Mesenchymal stem cell (in vitro differentiated cells and primary cell): ENCODE measurements at regions not wholly inside any gene's neighbourhood (a gene's known extent, or its start where the extent isn't known, plus 50 kb on each side); places are given as distances from the start of the nearest gene placed in this dataset.

Source experiments
- DNase-seq: peaks from one replicate; pipeline ENCODE4 v3.0.0-alpha.2; 2013
- H2AFZ ChIP-seq: one replicate; pipeline ENCODE4 v1.6.1; 2013; ENCODE audit warnings: low read depth, mild to moderate bottlenecking, control low read depth, inconsistent platforms, low read length, moderate library complexity
- H2AK5ac ChIP-seq: 2 replicates; pipeline ENCODE4 v1.6.1; 2013; ENCODE audit warnings: low read length, moderate library complexity, mild to moderate bottlenecking, inconsistent platforms; ENCODE audit not compliant: severe bottlenecking
- H2BK120ac ChIP-seq: one replicate; pipeline ENCODE4 v1.6.1; 2013; ENCODE audit warnings: low read depth, mild to moderate bottlenecking, inconsistent platforms, low read length, moderate library complexity
- H2BK12ac ChIP-seq, 2 experiments: one replicate each; pipeline ENCODE4 v1.6.1; 2013; ENCODE audit warnings: inconsistent platforms in 2 of 2, low read length in 2 of 2, mild to moderate bottlenecking in 2 of 2, moderate library complexity in 2 of 2, control low read depth in 1 of 2
- H2BK15ac ChIP-seq: one replicate; pipeline ENCODE4 v1.6.1; 2013; ENCODE audit warnings: mild to moderate bottlenecking, low read depth, inconsistent platforms; ENCODE audit not compliant: poor library complexity, severe bottlenecking
- H2BK5ac ChIP-seq: 2 replicates; pipeline ENCODE4 v1.6.1; 2013; ENCODE audit warnings: low read depth, mild to moderate bottlenecking, low read length, control low read depth, inconsistent platforms; ENCODE audit not compliant: poor library complexity, severe bottlenecking
- H3K14ac ChIP-seq, 2 experiments: one replicate each; pipeline ENCODE4 v1.6.1; 2013; ENCODE audit warnings: inconsistent platforms in 2 of 2, low read length in 2 of 2, control low read depth in 1 of 2, mild to moderate bottlenecking in 1 of 2, moderate library complexity in 1 of 2
- H3K18ac ChIP-seq, 2 experiments: one replicate each; pipeline ENCODE4 v1.6.1; 2013; ENCODE audit warnings: inconsistent platforms in 2 of 2, low read length in 2 of 2, control low read depth in 1 of 2, low read depth in 1 of 2, mild to moderate bottlenecking in 1 of 2
- H3K23ac ChIP-seq, 2 experiments: one replicate each; pipeline ENCODE4 v1.6.1; 2013; ENCODE audit warnings: inconsistent platforms in 2 of 2, low read length in 2 of 2, mild to moderate bottlenecking in 2 of 2, moderate library complexity in 2 of 2, control low read depth in 1 of 2
- H3K27ac ChIP-seq: 2 replicates; pipeline ENCODE4 v1.5.1; 2013; ENCODE audit warnings: mild to moderate bottlenecking, moderate library complexity, low read length, control low read depth, inconsistent platforms; ENCODE audit not compliant: poor library complexity, severe bottlenecking
- H3K27me3 ChIP-seq, 2 experiments: 2 replicates each; pipeline versions ENCODE4 v1.6.1 to v1.7.0; 2013; ENCODE audit warnings: low read length in 2 of 2, mild to moderate bottlenecking in 2 of 2, moderate library complexity in 2 of 2, control low read depth in 1 of 2, inconsistent platforms in 1 of 2; ENCODE audit not compliant: control insufficient read depth in 1 of 2, insufficient read depth in 1 of 2
- H3K36me3 ChIP-seq, 2 experiments: 2 replicates each; pipeline versions ENCODE4 v1.6.1 to v1.7.0; 2013; ENCODE audit warnings: low read length in 2 of 2, control low read depth in 1 of 2, inconsistent platforms in 1 of 2, low read depth in 1 of 2, mild to moderate bottlenecking in 1 of 2; ENCODE audit not compliant: insufficient read depth in 2 of 2, control insufficient read depth in 1 of 2
- H3K4ac ChIP-seq, 2 experiments: one replicate each; pipeline ENCODE4 v1.6.1; 2013; ENCODE audit warnings: inconsistent platforms in 2 of 2, low read length in 2 of 2, mild to moderate bottlenecking in 2 of 2, moderate library complexity in 2 of 2, control low read depth in 1 of 2, low read depth in 1 of 2
- H3K4me1 ChIP-seq: 2 replicates; pipeline ENCODE4 v1.6.1; 2013; ENCODE audit warnings: low read depth, low read length, control low read depth; ENCODE audit not compliant: control insufficient read depth, insufficient read depth
- H3K4me2 ChIP-seq: 2 replicates; pipeline ENCODE4 v1.6.1; 2013; ENCODE audit warnings: low read length, mild to moderate bottlenecking, inconsistent platforms; ENCODE audit not compliant: poor library complexity, severe bottlenecking
- H3K4me3 ChIP-seq, 2 experiments: 2 replicates each; pipeline versions ENCODE4 v1.5.1 to v1.7.0; 2013; ENCODE audit warnings: low read length in 2 of 2, mild to moderate bottlenecking in 2 of 2, control low read depth in 1 of 2, low read depth in 1 of 2; ENCODE audit not compliant: insufficient read depth in 1 of 2
- H3K79me1 ChIP-seq: replicated peaks from 2 replicates; pipeline ENCODE4 v1.6.1; 2013; ENCODE audit warnings: mild to moderate bottlenecking, control low read depth, low read length, inconsistent platforms; ENCODE audit not compliant: poor library complexity, severe bottlenecking
- H3K9ac ChIP-seq: 2 replicates; pipeline ENCODE4 v1.7.0; 2013; ENCODE audit warnings: mild to moderate bottlenecking, low read length, moderate library complexity
- H3K9me3 ChIP-seq: 2 replicates; pipeline ENCODE4 v1.7.0; 2013; ENCODE audit warnings: mild to moderate bottlenecking, low read length; ENCODE audit not compliant: control insufficient read depth
- H4K8ac ChIP-seq: one replicate; pipeline ENCODE4 v1.6.1; 2013; ENCODE audit warnings: inconsistent platforms, mild to moderate bottlenecking, low read length, moderate library complexity
- H4K91ac ChIP-seq: one replicate; pipeline ENCODE4 v1.6.1; 2013; ENCODE audit warnings: mild to moderate bottlenecking, low read length, inconsistent platforms
- WGBS: methylation state at CpG from one replicate; pipeline ENCODE4 v1.1.7; 2013; ENCODE audit warnings: mixed read lengths; 5-methylcytosine and 5-hydroxymethylcytosine counted together

- Histone ChIP-seq H2BK15ac (no peak overlapping the region), H3K4ac (peak overlapping the region; percentile 75 to 84), H2AFZ (no peak overlapping the region), H3K27me3 (peaks cover 0 to 57% of the 10 kb centered on the region in 2 experiments), H2BK120ac (peak overlapping the region; percentile 93), H3K79me1 (no peaks in the 10 kb centered on the region), H3K9ac (no peak overlapping the region), H3K4me2 (no peak overlapping the region), H3K4me1 (peaks cover 34% of the 10 kb centered on the region), H3K23ac (no peak overlapping the region), H3K18ac (peak overlapping the region; percentile 87 to 92), H2BK5ac (no peak overlapping the region), H3K4me3 (no peak overlapping the region), H3K9me3 (no peaks in the 10 kb centered on the region), H3K36me3 (no peaks in the 10 kb centered on the region), H3K14ac (no peak overlapping the region), H4K91ac (peak overlapping the region; percentile 97), H2BK12ac (peak overlapping the region; percentile 99), H3K27ac (no peak overlapping the region), H2AK5ac (peak overlapping the region; percentile 18), H4K8ac (peak overlapping the region; percentile 91)
- 100% methylated on average over 1 of the region's 3 CpGs for WGBS
- no peak for DNase-seq
Measured at GRCh38 chr1:30819244-30819571, 61.6 kb upstream of the LAPTM5 start.

- Histone ChIP-seq H2AK5ac (peak overlapping the region; percentile 24), H4K8ac (peak overlapping the region; percentile 91), H2BK120ac (peak overlapping the region; percentile 93), H3K9ac (no peak overlapping the region), H3K27ac (no peak overlapping the region), H3K36me3 (no peaks in the 10 kb centered on the region), H2BK12ac (peak overlapping the region; percentile 99), H3K4me2 (no peak overlapping the region), H3K23ac (no peak overlapping the region), H3K27me3 (peaks cover 0 to 62% of the 10 kb centered on the region in 2 experiments), H2BK5ac (no peak overlapping the region), H3K14ac (peak overlapping the region in 1 of 2 experiments; percentile 58), H3K4me3 (no peak overlapping the region), H3K4me1 (peaks cover 33% of the 10 kb centered on the region), H3K18ac (peak overlapping the region; percentile 87 to 92), H2BK15ac (peak overlapping the region; percentile 95), H4K91ac (peak overlapping the region; percentile 97), H3K79me1 (no peaks in the 10 kb centered on the region), H3K4ac (peak overlapping the region; percentile 75 to 84), H2AFZ (no peak overlapping the region), H3K9me3 (no peaks in the 10 kb centered on the region)
- 38% methylated on average over 9 of the region's 10 CpGs for WGBS
- peak; percentile 90 for DNase-seq
Measured at GRCh38 chr1:30818568-30819243, 61.1 kb upstream of the LAPTM5 start.

GRCh38 chr1:30817548-30817947 lies 60.0 kb upstream of the LAPTM5 start:
- H3K27me3 ChIP-seq = peaks cover 0 to 67% of the 10 kb centered on the region in 2 experiments
- H2AK5ac ChIP-seq = no peak overlapping the region
- peak overlapping the region; percentile 19 for H2BK120ac ChIP-seq
- H3K4me1 ChIP-seq = peaks cover 24% of the 10 kb centered on the region
- H2BK15ac ChIP-seq = peak overlapping the region; percentile 8
- no peak overlapping the region for H3K9ac ChIP-seq
- no peak overlapping the region for H4K8ac ChIP-seq
- H3K79me1 ChIP-seq = no peaks in the 10 kb centered on the region
- H3K4me3 ChIP-seq = no peak overlapping the region
- no peaks in the 10 kb centered on the region for H3K36me3 ChIP-seq
- H3K4ac ChIP-seq = peak overlapping the region; percentile 34 to 96
- WGBS = 90% methylated on average over 3 of the region's 3 CpGs
- no peak overlapping the region for H2AFZ ChIP-seq
- H3K18ac ChIP-seq = peak overlapping the region; percentile 79 to 85
- peak overlapping the region; percentile 40 for H4K91ac ChIP-seq
- peak overlapping the region; percentile 89 to 99 for H2BK12ac ChIP-seq
- no peak overlapping the region for H2BK5ac ChIP-seq
- H3K4me2 ChIP-seq = no peak overlapping the region
- H3K23ac ChIP-seq = no peak overlapping the region
- no peak overlapping the region for H3K27ac ChIP-seq
- no peak for DNase-seq
- H3K14ac ChIP-seq = peak overlapping the region in 1 of 2 experiments; percentile 49
- no peaks in the 10 kb centered on the region for H3K9me3 ChIP-seq

GRCh38 chr1:30817077-30817438 lies 59.5 kb upstream of the LAPTM5 start:
- Histone ChIP-seq H2AK5ac (peak overlapping the region; percentile 69), H3K9me3 (no peaks in the 10 kb centered on the region), H3K18ac (peak overlapping the region; percentile 79 to 85), H3K9ac (no peak overlapping the region), H2BK5ac (no peak overlapping the region), H3K4me3 (no peak overlapping the region), H2BK120ac (peak overlapping the region; percentile 19), H4K91ac (peak overlapping the region; percentile 40), H3K4me2 (no peak overlapping the region), H3K4me1 (peaks cover 24% of the 10 kb centered on the region), H2BK15ac (no peak overlapping the region), H3K36me3 (no peaks in the 10 kb centered on the region), H3K14ac (no peak overlapping the region), H3K27ac (no peak overlapping the region), H2BK12ac (peak overlapping the region; percentile 89 to 99), H3K79me1 (no peaks in the 10 kb centered on the region), H3K27me3 (peaks cover 0 to 67% of the 10 kb centered on the region in 2 experiments), H3K23ac (no peak overlapping the region), H3K4ac (peak overlapping the region; percentile 88 to 96), H2AFZ (no peak overlapping the region), H4K8ac (peak overlapping the region; percentile 39)
- 51% methylated on average over 2 of the region's 5 CpGs for WGBS
- peak; percentile 51 for DNase-seq
